ENCODE measurements at regions not wholly inside any gene's neighbourhood (a gene's known extent, or its start where the extent isn't known, plus 50 kb on each side); places are given as distances from the start of the nearest gene placed in this dataset.
"Not testable (repeated sequence)": the region's sequence is repeated elsewhere in the genome, so short reads cannot be mapped to it uniquely, and the experiment has no call there.

- FAIRE-seq (no peak), DNase-seq (ENCODE audit: low spot score in 2 of 2) (peak in 1 of 2 donors; percentile 7)
Measured at GRCh38 chr11:42407341-42407740, 904.5 kb upstream of the API5 start.

- DNase-seq (ENCODE audit: low spot score in 2 of 2), result no peak
- no peak for FAIRE-seq
Measured at GRCh38 chr11:42410251-42410955, 901.4 kb upstream of the API5 start.

GRCh38 chr11:42412590-42412989 is 899.2 kb upstream of the API5 start:
- no peak for FAIRE-seq

GRCh38 chr11:42417691-42418090 is 894.1 kb upstream of the API5 start:
- FAIRE-seq, result no peak
- no peak for DNase-seq (ENCODE audit: low spot score in 2 of 2)

More at GRCh38 chr11:42412590-42412989, 899.2 kb upstream of the API5 start:
- DNase-seq (ENCODE audit: low spot score in 2 of 2), result no peak

- FAIRE-seq (no peak), DNase-seq (ENCODE audit: low spot score in 2 of 2) (no peak)
Measured at GRCh38 chr11:42422090-42422489, 889.7 kb upstream of the API5 start.

GRCh38 chr11:42434911-42435310 is 876.9 kb upstream of the API5 start:
- not testable (repeated sequence) for FAIRE-seq; DNase-seq (ENCODE audit: low spot score in 2 of 2)

GRCh38 chr11:42444406-42444805 is 867.4 kb upstream of the API5 start:
- FAIRE-seq, result no peak
- no peak for DNase-seq (ENCODE audit: low spot score in 2 of 2)

GRCh38 chr11:42462558-42463310 is 849.1 kb upstream of the API5 start:
- DNase-seq (ENCODE audit: low spot score in 2 of 2) (no peak), FAIRE-seq (no peak)

GRCh38 chr11:42465623-42466022 is 846.2 kb upstream of the API5 start:
- no peak for FAIRE-seq
- no peak for DNase-seq (ENCODE audit: low spot score in 2 of 2)

GRCh38 chr11:42473106-42473505 is 838.7 kb upstream of the API5 start:
- no peak for FAIRE-seq
- no peak for DNase-seq (ENCODE audit: low spot score in 2 of 2)

GRCh38 chr11:42482822-42483221 is 829.0 kb upstream of the API5 start:
- FAIRE-seq, result no peak

GRCh38 chr11:42490506-42490905 is 821.3 kb upstream of the API5 start:
- no peak for FAIRE-seq
- DNase-seq (ENCODE audit: low spot score in 2 of 2), result no peak

More at GRCh38 chr11:42482822-42483221, 829.0 kb upstream of the API5 start:
- DNase-seq (ENCODE audit: low spot score in 2 of 2), result no peak

- FAIRE-seq (no peak), DNase-seq (ENCODE audit: low spot score in 2 of 2) (no peak)
Measured at GRCh38 chr11:42494459-42494858, 817.3 kb upstream of the API5 start.

GRCh38 chr11:42498971-42499370 is 812.8 kb upstream of the API5 start:
- DNase-seq (ENCODE audit: low spot score in 2 of 2) (no peak), FAIRE-seq (no peak)

GRCh38 chr11:42502151-42502550 is 809.6 kb upstream of the API5 start:
- FAIRE-seq (no peak), DNase-seq (ENCODE audit: low spot score in 2 of 2) (no peak)

GRCh38 chr11:42521994-42522393 is 789.8 kb upstream of the API5 start:
- no peak for FAIRE-seq
- DNase-seq (ENCODE audit: low spot score in 2 of 2), result no peak

- peak; percentile 6 to 20 for DNase-seq (ENCODE audit: low spot score in 2 of 2)
- FAIRE-seq, result no peak
Measured at GRCh38 chr11:42524534-42525227, 787.1 kb upstream of the API5 start.

GRCh38 chr11:42526426-42526825 is 785.4 kb upstream of the API5 start:
- FAIRE-seq (no peak), DNase-seq (ENCODE audit: low spot score in 2 of 2) (no peak)

- no peak for FAIRE-seq
Measured at GRCh38 chr11:42528471-42528870, 783.3 kb upstream of the API5 start.

GRCh38 chr11:42528911-42529310 is 782.9 kb upstream of the API5 start:
- FAIRE-seq, result no peak
- no peak for DNase-seq (ENCODE audit: low spot score in 2 of 2)

More at GRCh38 chr11:42528471-42528870, 783.3 kb upstream of the API5 start:
- no peak for DNase-seq (ENCODE audit: low spot score in 2 of 2)

All from frontal cortex (tissue), 3 donors.